Endothelial cell of umbilical vein (primary cell): ENCODE measurements at regions not wholly inside any gene's neighbourhood (a gene's known extent, or its start where the extent isn't known, plus 50 kb on each side); places are given as distances from the start of the nearest gene placed in this dataset.
"Not testable (repeated sequence)": the region's sequence is repeated elsewhere in the genome, so short reads cannot be mapped to it uniquely, and the experiment has no call there.

Experiments used
- BruUV-seq: library from RNA; stranded (reverse); fragments of 400-500 nt; replicated peaks from 2 replicates; lab custom pipeline; 2021; lab: Mats Ljungman, UMichigan
- CTCF ChIA-PET: fragments of 300-600, 350-600 bp; sonication (Branson Sonifier 250); formaldehyde crosslinking; loops from one replicate; lab custom pipeline; 2021; ENCODE audit warnings: antibody characterized with exemption, inconsistent platforms; lab: Charles Lee
- POLR2A ChIA-PET: fragments of 300-600, 350-600 bp; sonication (Branson Sonifier 250); formaldehyde crosslinking; loops from one replicate; lab custom pipeline; 2021; ENCODE audit warnings: antibody characterized with exemption, inconsistent platforms; lab: Charles Lee
- DNase-seq: peaks from one replicate; pipeline ENCODE4 v3.0.0-alpha.2; 2011; ENCODE audit warnings: low read depth, low spot score
- FAIRE-seq: peaks from 2 replicates; lab custom pipeline; 2011; peaks lifted over from hg19 to GRCh38; lab: Jason Lieb, UNC
- H2AFZ ChIP-seq: 2 replicates; pipeline ENCODE4 v1.6.0; 2012; ENCODE audit warnings: low read depth, low read length, control low read depth, inconsistent platforms
- H3K27ac ChIP-seq: 2 replicates; pipeline ENCODE4 v1.5.1; 2011; ENCODE audit warnings: low read depth, mild to moderate bottlenecking, control low read depth, low read length, moderate library complexity; ENCODE audit not compliant: insufficient read depth
- H3K27me3 ChIP-seq, 2 experiments: 2 replicates each; pipeline versions ENCODE4 v1.6.0 to v1.6.1; 2011; ENCODE audit warnings: low read length in 2 of 2, mixed read lengths in 1 of 2; ENCODE audit not compliant: control insufficient read depth in 2 of 2, insufficient read depth in 2 of 2
- H3K36me3 ChIP-seq, 2 experiments: 2 replicates in 1 of 2; 3 replicates in 1 of 2; pipeline ENCODE4 v1.5.1; 2011; ENCODE audit warnings: low read length in 2 of 2, mild to moderate bottlenecking in 1 of 2, moderate library complexity in 1 of 2; ENCODE audit not compliant: control insufficient read depth in 2 of 2, insufficient read depth in 2 of 2; ENCODE audit errors: extremely low read depth in 1 of 2
- H3K4me1 ChIP-seq: 3 replicates; pipeline ENCODE4 v1.5.1; 2011; ENCODE audit warnings: mild to moderate bottlenecking, low read length; ENCODE audit not compliant: control insufficient read depth, insufficient read depth; ENCODE audit errors: extremely low read depth
- H3K4me2 ChIP-seq: 2 replicates; pipeline ENCODE4 v1.6.1; 2011; ENCODE audit warnings: low read length, control low read depth, mixed read lengths; ENCODE audit not compliant: insufficient read depth
- H3K4me3 ChIP-seq, 3 experiments: fragments of 200-600 bp in 1 of 3; sonication (generic), shearing (Covaris generic) in 1 of 3; replicated peaks in 1 of 3; 2 replicates each; pipeline ENCODE4 v1.5.1; 2011 to 2016; ENCODE audit warnings: control low read depth in 3 of 3, low read length in 3 of 3, mild to moderate bottlenecking in 2 of 3, inconsistent platforms in 1 of 3, low read depth in 1 of 3, moderate library complexity in 1 of 3; ENCODE audit not compliant: insufficient read depth in 1 of 3
- H3K79me2 ChIP-seq: 2 replicates; pipeline ENCODE4 v1.6.0; 2012; ENCODE audit warnings: low read length, inconsistent platforms; ENCODE audit not compliant: control insufficient read depth, insufficient read depth
- H3K9ac ChIP-seq: replicated peaks from 2 replicates; pipeline ENCODE3; 2011; ENCODE audit warnings: low read length, control low read depth; ENCODE audit not compliant: insufficient read depth; ENCODE audit errors: extremely low read depth
- H3K9me1 ChIP-seq: replicated peaks from 3 replicates; pipeline ENCODE4 v1.6.0; 2011; ENCODE audit warnings: mild to moderate bottlenecking, low read length; ENCODE audit not compliant: control insufficient read depth, insufficient read depth; ENCODE audit errors: extremely low read depth
- H3K9me3 ChIP-seq: replicated peaks from 2 replicates; pipeline ENCODE4 v1.5.1; 2012; ENCODE audit warnings: low read length, inconsistent platforms; ENCODE audit not compliant: control insufficient read depth, insufficient read depth
- H4K20me1 ChIP-seq: replicated peaks from 2 replicates; pipeline ENCODE3; 2011; ENCODE audit warnings: mild to moderate bottlenecking, low read length; ENCODE audit not compliant: control insufficient read depth, insufficient read depth; ENCODE audit errors: extremely low read depth
- FOS ChIP-seq: IDR thresholded peaks from 2 replicates; pipeline ENCODE4 v1.6.1; 2011; ENCODE audit warnings: mild to moderate bottlenecking, low read length, moderate library complexity, borderline replicate concordance; ENCODE audit not compliant: insufficient read depth
- POLR2A ChIP-seq: IDR thresholded peaks from 2 replicates; pipeline ENCODE4 v1.6.1; 2012; ENCODE audit warnings: low read depth, mild to moderate bottlenecking, control low read depth, low read length
- dilution Hi-C: fragments of 300-500 bp; cut with MboI; formaldehyde crosslinking; loops from one replicate; pipeline ENCODE4 v1.15.0; 2019; ENCODE audit warnings: low sequenced_read_pairs; ENCODE audit not compliant: extremely low pct_ligation_motif_present
- intact Hi-C: fragments of 100-400 bp; cut with micrococcal nuclease; formaldehyde crosslinking; loops from one replicate; pipeline ENCODE4 v1.10.0; 2022

GRCh38 chr3:147157631-147158030 is 248.7 kb downstream of the ZIC4 start:
- H2AFZ ChIP-seq, result no peak overlapping the region
- no peaks in the 10 kb centered on the region for H3K4me1 ChIP-seq
- CTCF ChIA-PET, result interaction anchor here (1.1 to 2.3 kb wide), 4 partner anchors 10 to 37 kb away, joined by 3 to 6 read pairs (median 6); no protein-coding TSS in a partner anchor
- H4K20me1 ChIP-seq, result no peaks in the 10 kb centered on the region
- no peaks in the 10 kb centered on the region for H3K9me3 ChIP-seq
- TF ChIP-seq POLR2A (no peak), FOS (no peak)
- intact Hi-C loops (no loop called here), dilution Hi-C loops (no loop called here)
- no peak overlapping the region for H3K4me3 ChIP-seq
- DNase-seq (no peak), FAIRE-seq (no peak)
- POLR2A ChIA-PET, result no interaction called here
- no peak overlapping the region for H3K27ac ChIP-seq
- no peak overlapping the region for H3K9ac ChIP-seq
- BruUV-seq, result no TSS peak
- no peaks in the 10 kb centered on the region for H3K36me3 ChIP-seq
- peaks cover 0 to 2% of the 10 kb centered on the region in 2 experiments for H3K27me3 ChIP-seq
- H3K4me2 ChIP-seq, result no peak overlapping the region
- H3K79me2 ChIP-seq, result no peaks in the 10 kb centered on the region
- no peaks in the 10 kb centered on the region for H3K9me1 ChIP-seq

DNA sequence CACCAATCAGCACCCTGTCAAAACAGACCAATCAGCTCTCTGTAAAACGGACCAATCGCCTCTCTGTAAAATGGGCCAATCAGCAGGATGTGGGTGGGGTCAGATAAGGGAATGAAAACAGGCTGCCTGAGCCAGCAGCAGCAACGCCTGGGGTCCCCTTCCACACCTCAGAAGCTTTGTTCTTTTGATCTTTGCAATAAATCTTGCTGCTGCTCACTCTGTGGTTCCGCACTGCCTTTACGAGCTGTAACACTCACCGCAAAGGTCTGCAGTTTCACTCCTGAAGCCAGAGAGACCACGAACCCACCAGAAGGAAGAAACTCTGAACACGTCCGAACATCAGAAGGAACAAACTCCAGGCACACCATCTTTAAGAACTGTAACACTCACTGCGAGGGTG is 251.4 kb downstream of the ZIC4 start:
- FAIRE-seq, POLR2A ChIA-PET, intact Hi-C loops, H3K9me1 ChIP-seq, H3K79me2 ChIP-seq, H4K20me1 ChIP-seq, H3K4me1 ChIP-seq, DNase-seq, H3K4me3 ChIP-seq, BruUV-seq, H3K27ac ChIP-seq, dilution Hi-C loops, H3K27me3 ChIP-seq, H3K9me3 ChIP-seq, H2AFZ ChIP-seq, H3K36me3 ChIP-seq, H3K4me2 ChIP-seq, CTCF ChIA-PET, H3K9ac ChIP-seq: not testable (repeated sequence)
